Activated CD4-positive, alpha-beta T cell treated with anti-CD3 and anti-CD28 coated beads for 4 hours (primary cell): ENCODE measurements at regions not wholly inside any gene's neighbourhood (a gene's known extent, or its start where the extent isn't known, plus 50 kb on each side); places are given as distances from the start of the nearest gene placed in this dataset.

Experiments used
- DNase-seq, 2 donors: peaks; one replicate each; pipeline ENCODE4 v3.0.0-alpha.2; 2020

DNA sequence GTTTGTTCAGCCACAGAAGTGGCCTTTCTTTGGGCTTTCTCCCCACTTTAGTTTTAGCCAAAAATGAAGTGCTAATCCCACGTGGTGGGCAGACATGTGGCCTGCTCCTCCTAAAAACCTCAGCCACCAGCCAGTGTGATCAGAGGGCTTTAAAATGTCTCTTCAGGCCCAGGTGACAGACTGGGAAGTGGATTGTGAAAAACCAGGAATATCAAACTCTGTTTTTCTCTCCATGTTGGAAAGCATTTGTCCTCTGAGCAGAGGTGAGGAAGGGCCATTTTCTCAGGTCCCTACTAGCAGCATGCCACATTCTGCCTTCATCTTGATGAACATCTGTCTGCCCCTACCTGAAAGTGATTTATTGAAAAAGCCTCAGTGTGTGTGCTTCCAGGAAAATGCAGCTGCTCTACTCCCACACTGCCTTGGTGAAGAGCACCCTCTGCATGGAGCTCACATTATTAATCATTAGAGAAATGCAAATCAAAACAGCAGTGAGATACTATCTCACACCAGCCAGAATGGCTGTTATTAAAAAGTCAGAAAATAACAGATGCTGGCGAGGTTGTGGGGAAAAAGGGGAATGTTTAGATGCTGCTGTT is 181.2 kb upstream of the DMAC1 start:
- no peak for DNase-seq

DNA sequence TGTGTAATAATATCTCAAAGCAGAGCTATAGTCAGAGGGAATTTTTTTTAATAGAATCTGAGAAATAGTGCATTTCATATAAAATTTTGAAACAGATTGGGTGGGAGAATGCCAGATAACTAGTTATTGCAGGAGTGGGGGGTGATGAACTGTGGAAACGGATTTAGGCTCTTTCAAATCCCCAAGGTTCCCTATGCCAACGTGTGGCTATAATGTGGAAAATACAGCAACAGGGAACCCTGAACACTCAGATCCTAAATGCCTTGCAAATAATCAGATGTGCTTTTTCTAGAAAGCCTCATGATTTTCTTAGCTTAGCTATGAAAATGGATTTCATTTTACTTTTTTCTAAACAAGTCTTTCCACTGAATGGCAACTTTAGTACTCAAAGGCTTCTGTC is 180.5 kb upstream of the DMAC1 start:
- no peak for DNase-seq

DNA sequence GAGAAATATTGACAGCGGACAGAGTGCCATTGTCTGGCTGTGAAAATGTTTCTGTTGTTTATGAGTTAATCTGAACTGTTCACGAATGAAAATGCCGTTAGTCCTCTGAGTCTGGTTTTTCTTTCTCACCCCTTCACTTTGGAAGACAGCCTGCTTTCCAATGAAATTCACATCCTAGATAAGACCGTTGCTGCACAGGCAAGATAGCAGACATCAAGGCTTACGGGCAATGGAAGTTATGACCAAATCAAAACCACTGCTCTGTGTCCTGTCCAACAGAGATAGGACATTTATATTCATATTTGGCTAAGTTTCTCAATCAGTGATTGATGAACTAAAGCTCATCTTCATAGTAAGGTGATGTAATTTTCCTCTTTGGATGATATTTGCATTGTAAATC is 180.0 kb upstream of the DMAC1 start:
- no peak for DNase-seq

DNA sequence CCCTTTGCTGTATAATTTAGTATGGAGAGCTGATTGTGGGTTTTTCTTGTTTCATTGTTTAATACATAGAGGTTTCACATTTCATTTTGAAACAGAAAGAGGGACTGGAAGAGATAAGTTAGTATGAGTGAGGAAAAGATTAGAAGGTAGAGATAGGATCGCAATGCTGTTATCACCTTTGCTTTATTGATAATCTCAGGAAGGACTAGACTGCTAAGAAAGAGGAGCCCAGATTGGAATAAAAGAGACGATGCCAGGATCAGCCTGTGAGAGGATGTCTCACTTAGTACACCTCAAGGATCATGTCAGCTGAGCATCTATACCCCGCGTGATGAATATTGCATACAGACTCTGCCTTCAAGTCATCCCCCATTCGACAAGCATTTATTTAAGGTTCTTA is 178.0 kb upstream of the DMAC1 start:
- DNase-seq, result no peak

DNA sequence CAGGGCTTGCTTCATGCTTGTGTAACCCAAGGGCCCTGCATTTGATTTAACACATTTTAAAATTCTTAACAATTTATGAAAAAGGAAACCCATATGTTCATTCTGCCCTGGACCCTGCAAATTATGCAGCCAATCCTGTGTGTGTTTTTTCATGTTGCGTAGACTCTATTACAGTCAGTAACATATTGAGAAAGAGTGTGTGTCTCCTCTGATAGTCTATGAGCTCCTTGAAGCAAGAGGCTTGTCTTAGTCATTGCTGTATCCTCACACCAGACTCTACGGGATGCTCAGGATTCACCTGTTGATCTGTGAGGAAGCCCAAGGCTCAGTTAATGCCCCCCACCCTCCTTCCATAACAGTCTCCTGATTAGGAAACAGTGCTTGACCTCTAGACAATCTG is 177.3 kb upstream of the DMAC1 start:
- DNase-seq, result no peak

DNA sequence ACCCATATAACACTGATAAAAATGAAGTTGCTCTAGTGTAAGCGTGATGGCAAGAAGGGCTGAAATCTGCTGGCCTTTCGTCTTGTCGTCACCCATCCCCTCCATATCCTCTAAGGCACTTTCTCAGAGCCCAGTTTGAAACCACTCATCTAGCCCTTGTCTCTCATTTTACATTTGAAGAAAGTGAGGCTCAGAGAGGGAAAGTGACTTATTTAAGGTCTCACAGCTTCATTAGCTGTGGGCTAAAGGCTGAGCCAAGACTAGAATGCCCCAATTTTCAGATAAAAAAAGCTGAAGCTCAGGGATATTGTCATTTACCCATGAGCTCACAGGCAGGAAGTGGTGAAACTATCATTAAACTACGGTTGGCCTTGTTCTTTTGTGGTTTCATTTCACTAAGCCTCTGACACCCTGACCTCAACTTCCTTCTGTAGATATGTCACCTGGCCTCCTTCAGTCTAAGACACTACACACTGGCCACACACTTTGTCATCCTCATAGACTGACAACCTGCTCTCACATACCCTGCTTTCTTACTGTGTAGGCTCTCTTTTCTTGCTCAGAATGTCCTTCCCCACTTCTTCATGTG is 176.7 kb upstream of the DMAC1 start:
- DNase-seq, result peak; percentile 36 to 47

DNA sequence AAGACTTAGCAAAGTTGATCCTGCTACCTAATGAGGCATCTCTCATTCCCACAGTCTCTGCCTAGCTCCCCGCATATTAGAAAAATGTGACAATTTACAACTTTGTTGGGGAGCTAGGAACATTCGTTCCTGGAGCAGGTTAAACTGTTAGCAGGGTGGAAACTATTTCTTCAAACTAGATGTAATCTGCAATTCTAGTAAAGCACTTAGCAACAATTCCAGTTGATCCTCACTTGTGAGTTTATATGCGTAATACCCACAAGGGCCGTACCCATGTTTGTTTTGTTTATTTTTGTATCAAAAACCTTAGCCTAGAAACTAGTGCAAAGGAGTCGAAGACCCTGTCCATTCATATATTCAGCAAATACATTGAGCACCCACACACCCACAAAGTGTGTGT is 175.8 kb upstream of the DMAC1 start:
- no peak for DNase-seq

DNA sequence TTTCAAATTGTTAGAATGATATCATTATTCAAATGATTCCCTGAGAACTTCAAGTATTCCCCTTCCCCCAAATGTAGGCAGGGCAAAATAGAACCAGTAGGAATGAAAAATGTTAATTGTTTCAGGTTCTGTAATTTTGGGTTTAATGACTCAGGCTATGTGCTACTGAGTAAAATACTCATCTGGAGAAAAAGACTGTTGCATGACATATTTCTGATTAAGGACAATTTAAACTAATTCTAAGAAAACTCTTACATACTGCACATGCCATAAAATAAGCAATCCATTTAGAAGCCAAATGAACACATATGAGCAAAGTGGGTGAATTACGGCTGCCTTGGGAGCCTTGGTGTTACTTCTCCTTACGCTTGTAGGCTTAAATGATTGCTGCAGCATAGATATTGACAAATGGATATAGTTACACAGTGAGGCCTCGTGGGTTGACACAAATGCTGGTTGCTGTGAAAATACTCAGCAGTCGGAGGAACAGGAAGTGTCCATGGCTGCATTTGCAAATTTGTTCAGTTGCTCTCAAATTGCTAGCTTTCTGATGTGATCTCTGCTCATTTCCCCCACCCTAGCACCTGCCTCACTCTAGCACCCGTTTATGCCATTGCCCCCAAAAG is 174.9 kb upstream of the DMAC1 start:
- no peak for DNase-seq

DNA sequence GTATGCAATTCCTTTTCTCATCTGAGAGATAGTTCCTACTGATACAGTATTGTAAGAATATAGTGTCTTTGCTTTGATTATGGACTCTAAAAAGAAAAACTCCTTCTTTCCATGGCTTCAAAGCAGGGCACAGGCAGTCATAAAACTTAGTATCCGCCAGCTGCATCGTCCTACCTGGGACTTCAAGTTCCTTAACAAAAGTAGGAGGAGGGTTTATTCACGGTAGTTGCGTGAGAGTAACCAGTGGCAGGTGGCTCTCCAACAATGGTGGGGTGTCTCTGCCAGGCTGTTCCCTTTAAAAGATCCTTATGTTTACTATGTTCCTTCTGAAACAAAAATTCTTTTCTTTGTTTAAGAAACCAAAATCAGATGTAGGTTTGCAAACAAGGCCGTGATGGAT is 173.5 kb upstream of the DMAC1 start:
- DNase-seq, result no peak

DNA sequence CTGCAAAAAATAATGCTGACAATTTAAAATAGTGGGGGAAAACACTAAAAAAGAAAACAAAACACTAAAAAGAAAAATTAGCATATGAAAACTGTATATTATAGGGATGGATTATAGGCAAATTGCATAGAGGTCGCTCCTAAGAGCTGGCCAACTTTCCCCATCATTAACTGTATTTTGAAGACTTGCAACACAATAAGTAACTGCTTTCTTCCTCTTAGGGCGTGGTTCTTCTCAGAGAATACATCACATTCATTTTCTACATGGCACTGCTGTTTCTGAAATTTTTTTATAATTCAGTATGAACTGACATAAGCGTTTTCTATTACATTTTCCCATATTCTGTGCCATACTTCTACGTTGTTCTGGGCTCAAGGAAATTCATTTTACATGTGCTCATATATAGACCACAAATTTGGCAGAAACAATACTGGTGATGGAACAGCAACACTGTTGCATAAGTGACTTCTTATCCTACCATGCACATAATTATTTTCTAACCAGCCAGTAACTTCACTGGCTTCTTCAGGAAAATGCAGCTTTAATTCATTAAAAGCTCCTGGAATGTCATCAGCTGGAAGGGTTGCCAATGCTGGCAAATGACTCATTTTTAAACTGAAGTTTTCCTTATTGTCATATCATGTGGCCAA is 171.2 kb upstream of the DMAC1 start:
- no peak for DNase-seq

DNA sequence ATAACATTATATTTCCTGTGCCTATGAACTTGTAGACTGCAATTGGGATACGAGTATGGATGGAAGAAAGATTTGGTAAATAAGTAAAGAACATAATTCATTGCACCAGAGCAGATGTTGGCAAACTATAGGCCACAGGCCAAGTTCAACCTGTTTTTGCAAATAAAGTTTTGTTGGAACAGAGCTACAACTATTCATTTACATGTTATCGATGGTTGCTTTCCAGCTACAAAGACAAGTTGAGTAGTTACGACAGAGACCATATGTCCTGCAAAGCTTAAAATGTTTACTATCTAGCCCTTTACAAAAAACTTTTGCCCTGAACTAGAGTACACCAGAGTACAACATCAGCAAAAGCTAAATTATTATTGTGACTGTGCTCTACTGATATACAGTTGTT is 169.1 kb upstream of the DMAC1 start:
- no peak for DNase-seq

DNA sequence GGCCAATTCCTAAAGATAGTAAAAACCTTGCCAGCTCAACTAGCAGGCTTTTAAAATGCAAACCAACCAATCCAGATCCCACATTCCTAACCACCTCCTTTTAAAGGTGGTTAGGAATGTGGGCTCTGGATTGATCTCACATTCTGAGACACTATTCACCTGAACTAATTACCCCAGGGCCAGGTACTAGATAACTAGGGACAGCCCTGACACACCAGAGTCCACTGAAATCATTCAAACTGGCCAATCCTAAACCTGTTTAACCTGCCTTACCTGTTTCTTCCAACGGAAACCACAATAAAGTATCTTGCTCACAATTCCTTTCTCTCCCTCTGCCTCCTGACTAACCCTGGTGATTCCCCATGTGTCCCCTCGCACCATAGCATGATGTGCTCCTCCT is 168.3 kb upstream of the DMAC1 start:
- no peak for DNase-seq

DNA sequence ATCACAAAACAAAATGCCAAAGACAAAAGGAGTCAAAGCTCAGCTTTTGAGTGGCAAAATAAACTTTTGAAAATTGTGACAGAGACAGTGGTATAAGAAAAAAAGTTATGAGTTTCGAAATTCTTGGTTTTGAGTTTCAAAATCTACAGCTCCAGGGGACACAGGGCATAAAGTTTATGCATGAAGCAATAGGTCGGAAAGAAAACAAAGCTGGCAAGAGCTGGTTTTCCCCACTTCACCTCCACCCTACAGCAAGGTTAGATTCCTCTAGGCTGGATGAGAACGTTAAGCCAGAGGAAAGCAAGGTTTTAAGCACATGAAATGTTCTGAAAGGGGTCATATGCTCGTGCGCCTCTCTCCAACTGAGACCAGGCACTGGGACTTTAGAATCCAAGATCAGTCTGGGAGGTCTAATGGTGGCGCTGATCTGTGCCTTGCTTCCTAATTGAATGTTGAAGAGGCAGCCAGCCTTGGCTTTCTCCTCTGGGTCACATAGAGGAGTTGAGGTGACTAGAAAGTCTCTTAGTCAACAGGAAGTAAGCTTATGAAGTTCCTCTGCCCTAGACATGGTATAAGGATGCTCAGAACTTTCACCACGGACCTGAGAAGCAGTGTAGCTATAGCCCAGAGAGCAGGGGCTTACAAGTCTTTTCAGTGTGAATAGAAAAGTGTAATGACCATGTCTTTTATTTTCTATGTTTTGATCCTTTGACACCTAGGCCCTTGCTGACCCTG is 167.7 kb upstream of the DMAC1 start:
- DNase-seq, result no peak

DNA sequence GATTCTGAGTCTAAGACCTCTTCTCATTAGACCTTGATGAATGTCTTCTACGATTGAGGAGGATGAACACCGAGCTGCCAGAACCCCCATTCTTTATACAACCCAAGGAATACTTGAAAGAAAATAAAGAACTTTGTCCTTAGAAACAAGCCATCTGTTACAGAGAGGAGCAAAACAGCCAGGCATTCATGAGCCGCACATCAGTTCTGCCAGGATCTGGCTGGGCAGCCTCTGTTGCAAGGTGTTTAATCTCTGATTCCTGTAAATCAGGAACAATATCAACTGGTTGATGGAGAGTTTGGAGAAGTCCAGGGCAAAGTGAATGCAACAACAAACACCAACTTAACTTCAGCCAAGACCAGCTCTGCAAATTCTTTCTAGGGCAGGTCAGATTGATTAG is 165.5 kb upstream of the DMAC1 start:
- DNase-seq, result no peak

DNA sequence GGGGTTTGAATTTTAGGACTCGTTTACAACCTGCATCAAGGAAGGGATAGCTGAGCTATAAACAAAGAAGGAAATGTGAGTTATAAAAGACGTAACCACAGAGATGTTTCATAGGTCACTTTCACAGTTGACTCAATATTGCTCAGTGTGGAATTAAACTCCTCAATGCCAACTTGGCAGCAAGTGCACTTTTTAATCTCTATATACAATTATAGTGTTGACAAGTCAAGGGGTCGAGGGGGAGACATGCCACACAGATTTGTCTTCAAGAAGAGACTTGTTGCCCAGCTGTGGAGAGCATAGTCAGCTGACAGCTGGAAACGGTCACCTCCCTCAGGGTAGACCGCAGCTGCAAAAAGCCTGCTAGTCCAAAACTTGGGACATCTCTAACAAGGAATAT is 163.4 kb upstream of the DMAC1 start:
- DNase-seq, result no peak

DNA sequence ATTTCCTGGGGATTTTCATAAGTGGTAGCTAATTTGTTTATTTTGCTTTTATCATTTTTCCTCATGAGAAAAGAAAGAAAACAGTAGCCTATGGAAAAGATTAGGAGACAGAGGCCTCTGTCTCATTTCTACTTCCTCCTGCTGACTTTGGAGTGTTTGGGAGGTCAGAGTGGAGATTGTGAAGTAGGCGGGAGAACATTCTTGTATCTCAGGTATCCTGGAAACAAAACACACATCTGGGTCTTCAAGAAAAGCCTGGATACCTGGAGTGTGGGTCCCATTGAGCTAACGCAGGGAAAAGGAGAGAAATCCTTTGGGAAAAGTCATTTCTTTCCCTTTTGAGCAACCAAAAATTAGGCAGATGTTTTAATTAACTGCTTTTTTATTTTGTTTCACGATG is 161.5 kb upstream of the DMAC1 start:
- no peak for DNase-seq

DNA sequence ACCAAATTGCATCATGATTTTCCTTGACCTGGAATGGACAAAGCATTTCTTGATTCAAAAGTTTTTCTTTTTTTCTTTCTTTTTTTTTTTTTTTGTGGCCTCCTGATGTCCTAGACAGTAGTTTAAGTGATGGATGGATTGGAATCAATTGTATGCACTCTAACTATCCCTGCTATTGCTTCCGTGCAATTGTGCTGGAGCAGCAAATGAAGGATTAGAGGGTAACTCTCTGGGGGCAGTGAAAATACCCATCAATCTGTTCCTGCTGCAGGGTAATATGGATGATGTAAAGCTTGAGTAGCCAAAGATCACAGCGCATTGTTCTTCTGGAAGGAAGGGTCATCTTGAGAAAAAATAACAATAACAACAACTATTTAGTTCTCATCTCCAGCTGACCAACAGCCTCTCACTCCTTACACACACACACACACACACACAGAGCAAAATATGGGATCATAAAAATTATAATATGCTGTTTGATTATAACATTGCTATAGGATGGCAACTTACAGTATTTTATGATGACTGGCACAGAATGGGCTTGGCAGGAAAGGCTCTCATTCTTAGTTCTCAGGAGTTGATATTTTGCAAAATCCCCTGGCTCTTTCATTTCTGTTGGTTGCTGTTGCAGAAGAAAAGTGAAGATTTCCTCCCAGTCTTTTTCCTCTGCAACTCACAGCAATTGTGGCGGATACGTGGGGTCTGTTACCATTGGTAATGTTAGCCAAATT is 160.9 kb upstream of the DMAC1 start:
- no peak for DNase-seq

DNA sequence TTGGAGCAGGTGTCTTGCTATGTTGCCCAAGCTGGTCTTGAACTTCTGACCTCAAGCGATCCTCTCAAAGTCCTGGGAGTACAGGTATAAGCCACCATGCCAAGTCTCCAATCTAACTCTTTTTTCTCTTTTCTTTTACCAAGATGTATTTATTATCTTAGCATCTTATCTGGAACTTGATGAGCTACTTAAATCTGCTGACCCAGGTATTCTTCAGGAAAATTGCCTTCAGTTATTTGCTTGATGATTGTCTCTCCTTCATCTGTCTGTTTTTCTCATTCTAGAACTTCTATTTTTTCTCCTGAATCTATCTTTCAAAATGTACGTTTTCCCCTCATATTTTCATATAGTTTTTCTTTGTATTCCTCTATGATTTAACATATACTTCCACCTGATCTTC is 158.2 kb upstream of the DMAC1 start:
- no peak for DNase-seq

DNA sequence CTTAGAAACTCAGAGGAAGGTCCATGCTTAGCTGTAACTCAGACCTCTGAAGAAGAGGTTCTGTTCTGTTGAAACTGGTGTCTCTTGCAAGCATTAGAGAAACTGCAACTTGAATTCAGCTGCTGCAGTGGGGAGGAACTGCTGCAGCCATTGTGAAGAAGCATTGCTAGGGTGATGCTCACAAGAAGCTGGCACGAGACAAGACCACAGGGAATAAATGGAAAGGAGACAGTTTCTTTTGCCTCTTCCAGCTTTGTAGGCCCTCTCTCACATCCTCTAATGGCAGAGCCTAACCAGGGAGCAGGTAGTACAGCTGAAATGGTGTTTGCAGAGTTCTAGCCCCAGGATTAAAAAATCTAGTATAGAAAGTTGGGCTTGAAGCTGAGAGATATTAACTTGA is 148.0 kb upstream of the DMAC1 start:
- no peak for DNase-seq

DNA sequence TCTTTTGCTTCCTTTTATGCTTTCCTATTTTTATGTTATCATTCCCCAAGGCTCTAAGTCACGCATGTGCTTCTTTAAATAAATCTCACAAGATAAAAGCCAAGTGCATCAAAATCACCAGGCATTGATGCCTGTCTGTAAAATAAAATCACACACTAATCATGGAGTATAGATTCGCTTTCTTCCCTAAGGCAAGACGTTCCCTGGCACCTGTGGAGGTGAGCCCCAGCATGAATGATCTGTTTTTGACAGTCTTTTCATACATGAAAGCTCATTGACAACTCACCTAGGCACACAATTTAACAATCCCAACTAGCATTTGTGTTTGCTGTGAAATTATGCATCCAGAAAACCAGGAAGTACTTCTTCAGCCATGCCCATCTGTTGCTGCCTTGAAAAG is 146.9 kb upstream of the DMAC1 start:
- no peak for DNase-seq

DNA sequence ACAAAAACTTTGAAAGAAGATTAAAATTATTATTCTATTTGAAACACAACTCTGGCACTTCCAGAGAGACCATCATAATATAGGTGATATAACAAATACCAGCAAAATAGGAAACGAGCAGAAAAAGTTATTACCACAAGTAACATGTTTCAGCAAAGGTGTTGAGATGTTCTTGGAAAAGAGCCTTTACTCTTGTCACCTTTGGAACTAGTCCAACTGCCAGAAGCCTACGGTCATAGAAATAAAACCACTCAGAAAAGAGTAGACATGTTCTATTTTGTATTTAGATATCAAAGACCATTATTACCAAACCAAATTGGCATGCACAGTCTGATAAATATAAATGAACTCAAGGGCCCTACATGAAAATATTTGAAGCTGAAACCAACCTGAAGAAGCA is 145.0 kb upstream of the DMAC1 start:
- DNase-seq, result no peak

DNA sequence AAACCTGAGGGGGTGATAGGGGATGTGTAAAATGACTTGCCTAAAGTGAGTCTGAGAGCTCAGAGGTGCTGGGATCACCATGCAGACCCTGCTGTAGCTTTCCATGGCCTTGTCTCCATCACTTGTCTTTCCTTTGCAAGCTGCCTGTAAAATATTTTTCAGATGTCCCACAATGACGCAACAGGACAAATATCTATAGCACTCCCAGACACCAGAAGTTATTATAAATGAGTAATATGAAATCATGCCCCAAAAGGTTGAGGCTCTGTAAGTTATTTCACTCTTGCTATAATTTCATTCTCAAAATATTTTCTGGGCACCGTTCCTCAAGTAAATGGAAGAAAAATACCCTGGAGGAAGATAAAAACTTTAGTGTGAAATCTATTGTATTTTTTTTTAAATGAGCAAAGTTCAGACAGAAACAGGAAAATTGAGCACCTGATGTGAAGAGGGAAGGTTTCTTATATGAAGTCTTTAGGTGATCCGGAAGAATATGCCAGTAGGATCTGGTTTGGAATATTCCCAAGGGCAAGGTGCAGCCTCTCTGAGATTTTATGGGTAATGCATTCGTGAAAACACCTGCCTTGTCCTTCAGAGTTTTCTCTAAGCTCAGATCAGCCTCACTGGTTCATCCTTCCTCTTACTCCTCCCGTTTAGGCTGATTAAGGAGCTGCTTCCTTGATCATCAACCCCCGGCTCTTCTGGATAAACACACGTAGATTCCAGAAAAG is 138.3 kb upstream of the DMAC1 start:
- DNase-seq, result no peak
